ENCODE measurements at regions not wholly inside any gene's neighbourhood (a gene's known extent, or its start where the extent isn't known, plus 50 kb on each side); places are given as distances from the start of the nearest gene placed in this dataset.

DNA sequence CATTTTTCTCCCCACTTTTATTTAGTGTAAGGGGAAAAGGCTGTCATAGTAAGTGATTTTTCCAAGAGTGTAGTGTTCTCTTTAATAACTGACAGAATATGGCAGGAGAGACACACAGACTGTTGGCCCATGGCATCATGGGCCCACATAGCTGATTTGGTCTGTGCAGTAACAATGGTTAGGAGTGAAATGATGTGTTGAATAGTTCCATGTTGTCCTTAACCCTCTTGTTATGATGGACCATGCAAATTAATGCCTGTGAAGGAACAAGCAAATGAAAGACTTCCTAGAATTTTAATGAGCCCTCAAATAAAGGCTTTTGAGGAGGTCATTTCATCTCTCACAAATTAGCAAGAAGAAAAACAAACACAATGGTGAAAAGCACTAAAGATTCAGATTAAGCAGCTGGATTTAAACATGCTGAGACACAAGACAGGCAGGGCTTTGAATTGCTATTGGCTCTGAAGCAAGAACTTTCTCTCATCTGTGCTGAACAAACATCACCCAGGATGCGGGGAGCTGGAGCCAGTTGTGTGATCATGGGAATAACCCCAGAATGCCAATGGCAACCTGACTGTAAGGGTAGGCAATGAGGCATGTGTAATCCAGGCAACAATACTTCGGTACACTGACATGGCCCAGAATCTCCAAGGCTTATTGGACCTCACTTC is 136.7 kb upstream of the VEPH1 start:
- TF ChIP-seq, protein P1, sequence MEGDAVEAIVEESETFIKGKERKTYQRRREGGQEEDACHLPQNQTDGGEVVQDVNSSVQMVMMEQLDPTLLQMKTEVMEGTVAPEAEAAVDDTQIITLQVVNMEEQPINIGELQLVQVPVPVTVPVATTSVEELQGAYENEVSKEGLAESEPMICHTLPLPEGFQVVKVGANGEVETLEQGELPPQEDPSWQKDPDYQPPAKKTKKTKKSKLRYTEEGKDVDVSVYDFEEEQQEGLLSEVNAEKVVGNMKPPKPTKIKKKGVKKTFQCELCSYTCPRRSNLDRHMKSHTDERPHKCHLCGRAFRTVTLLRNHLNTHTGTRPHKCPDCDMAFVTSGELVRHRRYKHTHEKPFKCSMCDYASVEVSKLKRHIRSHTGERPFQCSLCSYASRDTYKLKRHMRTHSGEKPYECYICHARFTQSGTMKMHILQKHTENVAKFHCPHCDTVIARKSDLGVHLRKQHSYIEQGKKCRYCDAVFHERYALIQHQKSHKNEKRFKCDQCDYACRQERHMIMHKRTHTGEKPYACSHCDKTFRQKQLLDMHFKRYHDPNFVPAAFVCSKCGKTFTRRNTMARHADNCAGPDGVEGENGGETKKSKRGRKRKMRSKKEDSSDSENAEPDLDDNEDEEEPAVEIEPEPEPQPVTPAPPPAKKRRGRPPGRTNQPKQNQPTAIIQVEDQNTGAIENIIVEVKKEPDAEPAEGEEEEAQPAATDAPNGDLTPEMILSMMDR (IDR thresholded peaks at IDR 0.05): no peak
- H3K27me3 ChIP-seq: no peaks in the 10 kb centered on the region
- ATAC-seq: no peak
- no peak for DNase-seq
- FAIRE-seq: no peak
- intact Hi-C loops (cut with DNase I): no loop called here
- H3K36me3 ChIP-seq: no peaks in the 10 kb centered on the region
- no peak overlapping the region for H3K27ac ChIP-seq
- H3K9me3 ChIP-seq: no peaks in the 10 kb centered on the region
- H3K4me3 ChIP-seq: no peak overlapping the region
- no peaks in the 10 kb centered on the region for H3K4me1 ChIP-seq
- 58 to 67% methylated on average over 2 of the region's 2 CpGs for WGBS, 2 donors

DNA sequence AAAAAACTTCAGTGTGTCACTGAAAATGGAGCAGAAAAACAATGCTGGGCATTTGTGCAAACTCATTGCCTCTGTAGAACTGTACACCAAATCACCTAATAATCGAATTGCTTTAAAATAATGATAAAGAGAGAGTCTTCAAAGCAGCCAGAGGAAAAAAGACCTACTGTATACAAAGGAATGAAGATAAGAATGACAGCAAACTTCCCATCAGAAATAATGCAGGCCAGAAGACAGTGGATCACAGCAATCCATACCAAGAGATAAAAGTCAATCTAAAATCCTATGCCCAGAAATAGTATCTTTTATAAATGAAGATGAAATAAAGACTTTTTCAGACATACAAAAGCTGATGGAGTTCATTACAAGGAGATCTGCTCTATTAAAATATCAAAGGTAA is 134.7 kb upstream of the VEPH1 start:
- H3K27ac ChIP-seq: no peak overlapping the region
- H3K36me3 ChIP-seq: no peaks in the 10 kb centered on the region
- H3K27me3 ChIP-seq: peaks cover 0 to 8% (median 0%) of the 10 kb centered on the region in 4 donors
- no peak overlapping the region for H3K4me3 ChIP-seq
- DNase-seq: no peak
- no peaks in the 10 kb centered on the region for H3K9me3 ChIP-seq
- ATAC-seq: no peak
- intact Hi-C loops (cut with DNase I): no loop called here
- FAIRE-seq: no peak
- H3K4me1 ChIP-seq: no peaks in the 10 kb centered on the region
- 31 to 34% methylated on average over 1 of the region's 1 CpG for WGBS, 2 donors
- TF ChIP-seq, protein P1 (IDR thresholded peaks at IDR 0.05): no peak

DNA sequence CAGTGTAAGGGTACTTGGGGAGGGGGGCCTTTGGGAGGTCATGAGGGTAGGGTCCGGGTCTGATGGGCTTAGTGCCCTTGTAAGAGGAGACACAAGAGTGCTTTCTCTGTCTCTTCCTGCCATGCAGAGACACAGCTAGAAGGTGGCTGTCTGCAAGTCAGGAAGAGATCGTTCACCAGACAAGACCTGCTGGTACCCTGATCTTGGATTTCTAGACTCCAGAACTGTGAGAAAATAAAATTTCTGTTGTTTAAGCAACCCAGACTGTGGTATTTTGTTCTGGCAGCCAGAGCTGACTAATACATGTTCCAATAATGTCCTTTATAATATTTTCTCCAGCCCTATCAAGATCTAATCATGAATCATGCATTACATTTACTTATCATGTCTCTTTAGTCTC is 130.0 kb upstream of the VEPH1 start:
- H3K9me3 ChIP-seq: no peaks in the 10 kb centered on the region
- H3K36me3 ChIP-seq: no peaks in the 10 kb centered on the region
- H3K27ac ChIP-seq: no peak overlapping the region
- intact Hi-C loops (cut with DNase I): no loop called here
- no peaks in the 10 kb centered on the region for H3K4me1 ChIP-seq
- no peak for ATAC-seq
- no peak for DNase-seq
- TF ChIP-seq, protein P1 (IDR thresholded peaks at IDR 0.05): no peak
- peaks cover 0 to 13% (median 2%) of the 10 kb centered on the region in 4 donors for H3K27me3 ChIP-seq
- FAIRE-seq: no peak
- no peak overlapping the region for H3K4me3 ChIP-seq
- 42 to 77% methylated on average over 2 of the region's 2 CpGs for WGBS, 2 donors

DNA sequence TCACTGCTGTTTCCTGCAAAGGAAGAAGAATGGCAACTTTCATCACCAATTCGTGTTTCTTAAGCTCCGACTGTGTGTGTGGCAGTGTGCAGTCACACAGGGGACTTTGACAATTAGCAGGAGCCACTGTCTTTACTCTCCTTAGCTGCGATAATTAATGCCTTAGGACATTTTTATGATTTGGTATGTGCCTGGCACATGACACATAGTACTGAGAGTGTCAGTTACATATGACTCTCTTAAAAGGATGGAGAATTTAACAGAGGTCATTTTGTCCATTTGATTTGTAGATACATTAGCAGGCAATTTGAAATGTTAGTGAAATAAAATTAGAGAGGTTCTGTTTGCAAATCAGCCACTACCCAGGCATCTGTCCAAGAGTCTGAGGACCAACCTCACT is 128.9 kb upstream of the VEPH1 start:
- H3K27ac ChIP-seq: no peak overlapping the region
- TF ChIP-seq, protein P1 (IDR thresholded peaks at IDR 0.05): no peak
- intact Hi-C loops (cut with DNase I): no loop called here
- DNase-seq (no peak), FAIRE-seq (no peak), ATAC-seq (no peak)
- H3K9me3 ChIP-seq: no peaks in the 10 kb centered on the region
- no peaks in the 10 kb centered on the region for H3K4me1 ChIP-seq
- H3K4me3 ChIP-seq: no peak overlapping the region
- peaks cover 0 to 13% (median 2%) of the 10 kb centered on the region in 4 donors for H3K27me3 ChIP-seq
- no peaks in the 10 kb centered on the region for H3K36me3 ChIP-seq
- WGBS, 2 donors: 22 to 25% methylated on average over 3 of the region's 3 CpGs

DNA sequence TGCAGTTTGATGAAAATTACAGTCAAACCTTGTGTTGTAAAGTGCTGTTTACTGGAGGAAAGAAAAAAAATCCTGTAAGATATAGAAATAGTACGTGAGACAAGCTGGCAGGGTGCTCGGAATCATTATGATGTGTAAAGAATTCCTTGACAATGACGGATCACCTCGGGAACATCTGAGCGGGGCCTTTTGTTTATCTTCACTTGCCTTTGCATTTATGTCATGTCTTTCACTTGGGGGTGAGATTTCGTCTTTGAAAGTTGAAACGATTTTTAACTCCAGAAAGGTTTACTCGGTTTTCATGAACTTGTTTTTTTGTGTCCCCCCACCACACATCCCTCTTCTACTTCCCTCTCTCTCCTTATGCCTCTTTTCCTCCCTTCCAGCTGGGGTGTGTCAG is 128.3 kb upstream of the VEPH1 start:
- H3K9me3 ChIP-seq: no peaks in the 10 kb centered on the region
- TF ChIP-seq, protein P1 (IDR thresholded peaks at IDR 0.05): no peak
- peaks cover 0 to 13% (median 2%) of the 10 kb centered on the region in 4 donors for H3K27me3 ChIP-seq
- intact Hi-C loops (cut with DNase I): no loop called here
- 13 to 17% methylated on average over 8 of the region's 8 CpGs for WGBS, 2 donors
- no peak overlapping the region for H3K27ac ChIP-seq
- ATAC-seq (no peak), FAIRE-seq (no peak), DNase-seq (no peak)
- H3K4me1 ChIP-seq: no peaks in the 10 kb centered on the region
- H3K36me3 ChIP-seq: no peaks in the 10 kb centered on the region
- no peak overlapping the region for H3K4me3 ChIP-seq

All from pancreas (tissue), 10 donors.